ENCODE measurements at regions not wholly inside any gene's neighbourhood (a gene's known extent, or its start where the extent isn't known, plus 50 kb on each side); places are given as distances from the start of the nearest gene placed in this dataset.
"Not testable (repeated sequence)": the region's sequence is repeated elsewhere in the genome, so short reads cannot be mapped to it uniquely, and the experiment has no call there.

- in situ Hi-C loops (cut with HindIII; ENCODE audit: low sequenced_read_pairs), result no loop called here
Observed at GRCh38 chr10:4262449-4262848, 477.4 kb upstream of the KLF6 start.

GRCh38 chr10:4260483-4261124, 475.6 kb upstream of the KLF6 start:
- in situ Hi-C loops (cut with HindIII; ENCODE audit: low sequenced_read_pairs), result no loop called here

GRCh38 chr10:4257939-4258465, 473.0 kb upstream of the KLF6 start:
- in situ Hi-C loops (cut with HindIII; ENCODE audit: low sequenced_read_pairs), result no loop called here

- in situ Hi-C loops (cut with HindIII; ENCODE audit: low sequenced_read_pairs), result no loop called here
Observed at GRCh38 chr10:4256971-4257370, 472.0 kb upstream of the KLF6 start.

- in situ Hi-C loops (cut with HindIII; ENCODE audit: low sequenced_read_pairs), result no loop called here
Observed at GRCh38 chr10:4255751-4256150, 470.7 kb upstream of the KLF6 start.

GRCh38 chr10:4254101-4254994, 469.3 kb upstream of the KLF6 start:
- in situ Hi-C loops (cut with HindIII; ENCODE audit: low sequenced_read_pairs), result no loop called here

- in situ Hi-C loops (cut with HindIII; ENCODE audit: low sequenced_read_pairs), result no loop called here
Observed at GRCh38 chr10:4252701-4253100, 467.7 kb upstream of the KLF6 start.

- in situ Hi-C loops (cut with HindIII; ENCODE audit: low sequenced_read_pairs), result no loop called here
Observed at GRCh38 chr10:4250587-4250887, 465.5 kb upstream of the KLF6 start.

GRCh38 chr10:4249841-4250586, 465.0 kb upstream of the KLF6 start:
- in situ Hi-C loops (cut with HindIII; ENCODE audit: low sequenced_read_pairs), result no loop called here

GRCh38 chr10:4247379-4247778, 462.4 kb upstream of the KLF6 start:
- in situ Hi-C loops (cut with HindIII; ENCODE audit: low sequenced_read_pairs), result no loop called here

GRCh38 chr10:4246881-4247358, 461.9 kb upstream of the KLF6 start:
- in situ Hi-C loops (cut with HindIII; ENCODE audit: low sequenced_read_pairs), result no loop called here

GRCh38 chr10:4243651-4244050, 458.6 kb upstream of the KLF6 start:
- in situ Hi-C loops (cut with HindIII; ENCODE audit: low sequenced_read_pairs), result loop anchor here (5.0 kb wide), 2 partner anchors 441 to 524 kb away; no protein-coding TSS in a partner anchor

GRCh38 chr10:4243169-4243568, 458.2 kb upstream of the KLF6 start:
- in situ Hi-C loops (cut with HindIII; ENCODE audit: low sequenced_read_pairs), result loop anchor here (5.0 kb wide), 2 partner anchors 441 to 524 kb away; no protein-coding TSS in a partner anchor

GRCh38 chr10:4242561-4243035, 457.6 kb upstream of the KLF6 start:
- in situ Hi-C loops (cut with HindIII; ENCODE audit: low sequenced_read_pairs), result loop anchor here (5.0 kb wide), 2 partner anchors 440 to 525 kb away; no protein-coding TSS in a partner anchor

- in situ Hi-C loops (cut with HindIII; ENCODE audit: low sequenced_read_pairs), result loop anchor here (5.0 kb wide), 2 partner anchors 440 to 525 kb away; no protein-coding TSS in a partner anchor
Observed at GRCh38 chr10:4241724-4242345, 456.8 kb upstream of the KLF6 start.

GRCh38 chr10:4240608-4241197, 455.7 kb upstream of the KLF6 start:
- in situ Hi-C loops (cut with HindIII; ENCODE audit: low sequenced_read_pairs), result loop anchor here (5.0 kb wide), 2 partner anchors 438 to 527 kb away; no protein-coding TSS in a partner anchor

- in situ Hi-C loops (cut with HindIII; ENCODE audit: low sequenced_read_pairs), result no loop called here
Observed at GRCh38 chr10:4239186-4239585, 454.2 kb upstream of the KLF6 start.

- in situ Hi-C loops (cut with HindIII; ENCODE audit: low sequenced_read_pairs), result not testable (repeated sequence)
Observed at GRCh38 chr10:4236905-4237304, 451.9 kb upstream of the KLF6 start.

- in situ Hi-C loops (cut with HindIII; ENCODE audit: low sequenced_read_pairs), result no loop called here
Observed at GRCh38 chr10:4234661-4235060, 449.7 kb upstream of the KLF6 start.

GRCh38 chr10:4231439-4231838, 446.4 kb upstream of the KLF6 start:
- in situ Hi-C loops (cut with HindIII; ENCODE audit: low sequenced_read_pairs), result no loop called here
